Activated CD4-positive, alpha-beta T cell treated with anti-CD3 and anti-CD28 coated beads, Interleukin-2, amount 50 U/mL, for 16 hours (primary cell): ENCODE measurements at regions not wholly inside any gene's neighbourhood (a gene's known extent, or its start where the extent isn't known, plus 50 kb on each side); places are given as distances from the start of the nearest gene placed in this dataset.
"Not testable (repeated sequence)": the region's sequence is repeated elsewhere in the genome, so short reads cannot be mapped to it uniquely, and the experiment has no call there.

Experiments used
- DNase-seq: peaks from one replicate; pipeline ENCODE4 v3.0.0-alpha.2; 2020

GRCh38 chr17:53765609-53766008, 57.1 kb upstream of the KIF2B start:
- no peak for DNase-seq

- DNase-seq = no peak
Measured at GRCh38 chr17:53765129-53765528, 57.6 kb upstream of the KIF2B start.

GRCh38 chr17:53757559-53757958, 65.2 kb upstream of the KIF2B start:
- DNase-seq = no peak

GRCh38 chr17:53757116-53757515, 65.6 kb upstream of the KIF2B start:
- DNase-seq = not testable (repeated sequence)

GRCh38 chr17:53749178-53749577, 73.5 kb upstream of the KIF2B start:
- DNase-seq = no peak

- not testable (repeated sequence) for DNase-seq
Measured at GRCh38 chr17:53748159-53748820, 74.4 kb upstream of the KIF2B start.

- DNase-seq = no peak
Measured at GRCh38 chr17:53740312-53740711, 82.4 kb upstream of the KIF2B start.

- DNase-seq = no peak
Measured at GRCh38 chr17:53736516-53737240, 86.0 kb upstream of the KIF2B start.

GRCh38 chr17:53724726-53725125, 98.0 kb upstream of the KIF2B start:
- DNase-seq = no peak

- no peak for DNase-seq
Measured at GRCh38 chr17:53722407-53722806, 100.3 kb upstream of the KIF2B start.

- DNase-seq = no peak
Measured at GRCh38 chr17:53721101-53721500, 101.6 kb upstream of the KIF2B start.

GRCh38 chr17:53719229-53719628, 103.5 kb upstream of the KIF2B start:
- no peak for DNase-seq

- DNase-seq = no peak
Measured at GRCh38 chr17:53707566-53707965, 115.2 kb upstream of the KIF2B start.

- no peak for DNase-seq
Measured at GRCh38 chr17:53696286-53696685, 126.4 kb upstream of the KIF2B start.

- no peak for DNase-seq
Measured at GRCh38 chr17:53687324-53687723, 135.4 kb upstream of the KIF2B start.

- no peak for DNase-seq
Measured at GRCh38 chr17:53680745-53681144, 142.0 kb upstream of the KIF2B start.

GRCh38 chr17:53668854-53669253, 153.9 kb upstream of the KIF2B start:
- no peak for DNase-seq

- DNase-seq = no peak
Measured at GRCh38 chr17:53662608-53663007, 160.1 kb upstream of the KIF2B start.

- DNase-seq = no peak
Measured at GRCh38 chr17:53659181-53659580, 163.5 kb upstream of the KIF2B start.

- no peak for DNase-seq
Measured at GRCh38 chr17:53655591-53655990, 167.1 kb upstream of the KIF2B start.

GRCh38 chr17:53649201-53649600, 173.5 kb upstream of the KIF2B start:
- no peak for DNase-seq

- no peak for DNase-seq
Measured at GRCh38 chr17:53646835-53647234, 175.9 kb upstream of the KIF2B start.

GRCh38 chr17:53640808-53641207, 181.9 kb upstream of the KIF2B start:
- no peak for DNase-seq

- no peak for DNase-seq
Measured at GRCh38 chr17:53635444-53635843, 187.3 kb upstream of the KIF2B start.

GRCh38 chr17:53633856-53634255, 188.9 kb upstream of the KIF2B start:
- DNase-seq = no peak
